ENCODE measurements at regions not wholly inside any gene's neighbourhood (a gene's known extent, or its start where the extent isn't known, plus 50 kb on each side); places are given as distances from the start of the nearest gene placed in this dataset.

- BruUV-seq (replicated peaks): no TSS peak
- H3K4me3 ChIP-seq: no peak overlapping the region
- peaks cover 4% of the 10 kb centered on the region; the same call in 1 of the 2 replicates for H3F3A ChIP-seq (ENCODE audit: insufficient read depth, low read depth)
- intact Hi-C loops (cut with micrococcal nuclease; ENCODE audit: unreplicated experiment): no loop called here
- H3K4me1 ChIP-seq (replicated peaks; ENCODE audit: insufficient read depth): peaks cover 11% of the 10 kb centered on the region
- H3K9me3 ChIP-seq (ENCODE audit: insufficient read depth, low read depth): no peaks in the 10 kb centered on the region
- TF ChIP-seq EZH2 (IDR thresholded peaks at IDR 0.05; ENCODE audit: low read depth) (no peak), CTCF (conservative IDR thresholded peaks at IDR 0.05) (no peak)
- no peaks in the 10 kb centered on the region for H3K36me3 ChIP-seq (ENCODE audit: low read depth)
- H2AFZ ChIP-seq: no peak overlapping the region
- ChIA-PET POLR2A (ENCODE audit: unreplicated experiment) (interaction anchor here (1.0 kb wide), 1 partner anchor 86 kb away, joined by 3 read pairs; the partner anchor contains the start of gene IER5L), CTCF (no interaction called here)
- no peak overlapping the region for H3K4me2 ChIP-seq
- H3K79me2 ChIP-seq (ENCODE audit: low read depth): no peaks in the 10 kb centered on the region
- H3K27ac ChIP-seq: no peak overlapping the region
- H3K9me2 ChIP-seq (ENCODE audit: insufficient read depth): no peaks in the 10 kb centered on the region
- 0 out of 2 replicates have a peak, but pooled peaks cover under 1% of the 10 kb centered on the region for H3K27me3 ChIP-seq (ENCODE audit: insufficient read depth, low read depth)
- no peak for DNase-seq
- H4K20me1 ChIP-seq (ENCODE audit: insufficient read depth): no peaks in the 10 kb centered on the region
Measured at GRCh38 chr9:129264388-129264787, 86.3 kb upstream of the IER5L start.

GRCh38 chr9:129263836-129264235, 85.8 kb upstream of the IER5L start:
- Histone ChIP-seq H3K4me3 (no peak overlapping the region), H3K4me2 (no peak overlapping the region), H3K79me2 (ENCODE audit: low read depth) (no peaks in the 10 kb centered on the region), H3K27ac (no peak overlapping the region), H2AFZ (no peak overlapping the region), H3K36me3 (ENCODE audit: low read depth) (no peaks in the 10 kb centered on the region), H3K4me1 (replicated peaks; ENCODE audit: insufficient read depth) (peaks cover 13% of the 10 kb centered on the region), H3K9me2 (ENCODE audit: insufficient read depth) (no peaks in the 10 kb centered on the region), H3K27me3 (ENCODE audit: insufficient read depth, low read depth) (0 out of 2 replicates have a peak, but pooled peaks cover 5% of the 10 kb centered on the region), H3K9me3 (ENCODE audit: insufficient read depth, low read depth) (no peaks in the 10 kb centered on the region), H4K20me1 (ENCODE audit: insufficient read depth) (no peaks in the 10 kb centered on the region), H3F3A (ENCODE audit: insufficient read depth, low read depth) (0 out of 2 replicates have a peak, but pooled peaks cover under 1% of the 10 kb centered on the region)
- BruUV-seq (replicated peaks): no TSS peak
- intact Hi-C loops (cut with micrococcal nuclease; ENCODE audit: unreplicated experiment): no loop called here
- ChIA-PET POLR2A (ENCODE audit: unreplicated experiment) (interaction anchor here (1.0 kb wide), 1 partner anchor 86 kb away, joined by 3 read pairs; the partner anchor contains the start of gene IER5L), CTCF (no interaction called here)
- no peak for TF ChIP-seq CTCF (conservative IDR thresholded peaks at IDR 0.05)
- no peak for TF ChIP-seq EZH2 (IDR thresholded peaks at IDR 0.05; ENCODE audit: low read depth)
- no peak for DNase-seq

GRCh38 chr9:129262261-129262660, 84.2 kb upstream of the IER5L start:
- H3K9me3 ChIP-seq (ENCODE audit: insufficient read depth, low read depth): no peaks in the 10 kb centered on the region
- TF ChIP-seq EZH2 (IDR thresholded peaks at IDR 0.05; ENCODE audit: low read depth): no peak
- TF ChIP-seq CTCF (conservative IDR thresholded peaks at IDR 0.05): no peak
- no peaks in the 10 kb centered on the region for H3K9me2 ChIP-seq (ENCODE audit: insufficient read depth)
- no peak overlapping the region for H3K27ac ChIP-seq
- peaks cover 16% of the 10 kb centered on the region for H3K4me1 ChIP-seq (replicated peaks; ENCODE audit: insufficient read depth)
- H3K4me2 ChIP-seq: no peak overlapping the region
- 0 out of 2 replicates have a peak, but pooled peaks cover 5% of the 10 kb centered on the region for H3K27me3 ChIP-seq (ENCODE audit: insufficient read depth, low read depth)
- H3K36me3 ChIP-seq (ENCODE audit: low read depth): no peaks in the 10 kb centered on the region
- intact Hi-C loops (cut with micrococcal nuclease; ENCODE audit: unreplicated experiment): no loop called here
- ChIA-PET CTCF (no interaction called here), POLR2A (ENCODE audit: unreplicated experiment) (no interaction called here)
- BruUV-seq (replicated peaks): no TSS peak
- H3F3A ChIP-seq (ENCODE audit: insufficient read depth, low read depth): peaks cover 7% of the 10 kb centered on the region; the same call in 1 of the 2 replicates
- no peak overlapping the region for H3K4me3 ChIP-seq
- no peaks in the 10 kb centered on the region for H3K79me2 ChIP-seq (ENCODE audit: low read depth)
- H4K20me1 ChIP-seq (ENCODE audit: insufficient read depth): no peaks in the 10 kb centered on the region
- no peak overlapping the region for H2AFZ ChIP-seq
- DNase-seq: peak; percentile 35 to 45
